MM.1S (cell line): ENCODE measurements at regions not wholly inside any gene's neighbourhood (a gene's known extent, or its start where the extent isn't known, plus 50 kb on each side); places are given as distances from the start of the nearest gene placed in this dataset.

Source experiments
- DNase-seq: peaks from one replicate; pipeline ENCODE4 v3.0.0-alpha.2; 2015
- H2AFZ ChIP-seq: fragments of 300-600 bp; sonication (generic); 2 replicates; pipeline ENCODE4 v1.6.0; 2016; ENCODE audit warnings: antibody characterized with exemption, low read length
- H3F3A ChIP-seq: fragments of 300-600 bp; sonication (generic); 2 replicates; pipeline ENCODE4 v1.6.1; 2016; ENCODE audit warnings: mild to moderate bottlenecking, antibody characterized with exemption, low read length, moderate library complexity, mixed read lengths; ENCODE audit not compliant: insufficient read depth
- H3K27ac ChIP-seq: fragments of 300-600 bp; sonication (generic); 2 replicates; pipeline ENCODE4 v1.5.1; 2016; ENCODE audit warnings: mild to moderate bottlenecking, low read length
- H3K27me3 ChIP-seq: fragments of 300-600 bp; sonication (generic); replicated peaks from 2 replicates; pipeline ENCODE4 v1.6.0; 2016; ENCODE audit warnings: low read length; ENCODE audit not compliant: insufficient read depth
- H3K36me3 ChIP-seq: fragments of 300-600 bp; sonication (generic); replicated peaks from 2 replicates; pipeline ENCODE4 v1.6.1; 2016; ENCODE audit warnings: mild to moderate bottlenecking, low read length, mixed read lengths; ENCODE audit not compliant: insufficient read depth
- H3K4me1 ChIP-seq: fragments of 300-600 bp; sonication (generic); 2 replicates; pipeline ENCODE4 v1.6.1; 2016; ENCODE audit warnings: low read length, mixed read lengths
- H3K4me2 ChIP-seq: fragments of 300-600 bp; sonication (generic); 2 replicates; pipeline ENCODE4 v1.6.0; 2016; ENCODE audit warnings: low read depth, low read length
- H3K4me3 ChIP-seq: fragments of 300-600 bp; sonication (generic); 2 replicates; pipeline ENCODE4 v1.5.1; 2016; ENCODE audit warnings: low read length, mixed read lengths
- H3K79me2 ChIP-seq: fragments of 300-600 bp; sonication (generic); 2 replicates; pipeline ENCODE4 v1.6.1; 2016; ENCODE audit warnings: mixed run types, low read length, mixed read lengths
- H3K9ac ChIP-seq: fragments of 300-600 bp; sonication (generic); 2 replicates; pipeline ENCODE4 v1.6.1; 2016; ENCODE audit warnings: low read length, mixed read lengths
- H3K9me2 ChIP-seq: fragments of 300-600 bp; sonication (generic); replicated peaks from 2 replicates; pipeline ENCODE4 v1.6.1; 2016; ENCODE audit warnings: mild to moderate bottlenecking, low read length, mixed read lengths; ENCODE audit not compliant: insufficient read depth
- H3K9me3 ChIP-seq: fragments of 300-600 bp; sonication (generic); replicated peaks from 2 replicates; pipeline ENCODE4 v1.6.1; 2016; ENCODE audit warnings: mild to moderate bottlenecking, low read length, mixed read lengths; ENCODE audit not compliant: insufficient read depth
- H4K20me1 ChIP-seq: fragments of 300-600 bp; sonication (generic); 2 replicates; pipeline ENCODE4 v1.6.1; 2016; ENCODE audit warnings: mild to moderate bottlenecking, low read length, moderate library complexity, mixed read lengths; ENCODE audit not compliant: insufficient read depth
- CTCF ChIP-seq: fragments of 300-600 bp; sonication (generic); IDR thresholded peaks from 2 replicates; pipeline ENCODE4 v1.5.1; 2016; ENCODE audit warnings: antibody characterized with exemption, low read length, mixed read lengths
- EZH2 ChIP-seq: fragments of 300-600 bp; sonication (generic); optimal IDR thresholded peaks from 2 replicates; pipeline ENCODE3; 2017; ENCODE audit warnings: low read depth, mild to moderate bottlenecking, antibody characterized with exemption, low read length, mixed read lengths
- EZH2phosphoT487 ChIP-seq: fragments of 300-600 bp; sonication (generic); IDR thresholded peaks from 2 replicates; pipeline ENCODE4 v1.6.1; 2018; ENCODE audit warnings: antibody characterized with exemption, low read length

- no peaks in the 10 kb centered on the region for H3K79me2 ChIP-seq
- H4K20me1 ChIP-seq: no peaks in the 10 kb centered on the region
- peaks cover 56% of the 10 kb centered on the region for H3K27me3 ChIP-seq
- H3K9me2 ChIP-seq: no peaks in the 10 kb centered on the region
- no peak overlapping the region for H2AFZ ChIP-seq
- no peaks in the 10 kb centered on the region for H3K4me1 ChIP-seq
- H3K4me3 ChIP-seq: no peak overlapping the region
- H3F3A ChIP-seq: no peaks in the 10 kb centered on the region
- no peak overlapping the region for H3K4me2 ChIP-seq
- no peak for TF ChIP-seq EZH2phosphoT487
- TF ChIP-seq EZH2: no peak
- TF ChIP-seq CTCF: no peak
- no peak for DNase-seq
- H3K27ac ChIP-seq: no peak overlapping the region
- no peak overlapping the region for H3K9ac ChIP-seq
- no peaks in the 10 kb centered on the region for H3K36me3 ChIP-seq
- no peaks in the 10 kb centered on the region for H3K9me3 ChIP-seq
These were observed 242.6 kb upstream of the CIBAR2 start for GRCh38 chr16:85354686-85355514.

- H3K9me3 ChIP-seq: no peaks in the 10 kb centered on the region
- TF ChIP-seq EZH2phosphoT487 (no peak), EZH2 (no peak), CTCF (no peak)
- no peaks in the 10 kb centered on the region for H3K4me1 ChIP-seq
- H3F3A ChIP-seq: no peaks in the 10 kb centered on the region
- H3K36me3 ChIP-seq: no peaks in the 10 kb centered on the region
- no peak overlapping the region for H3K27ac ChIP-seq
- H3K27me3 ChIP-seq: peaks cover 51% of the 10 kb centered on the region
- H4K20me1 ChIP-seq: no peaks in the 10 kb centered on the region
- no peak overlapping the region for H3K4me3 ChIP-seq
- H3K79me2 ChIP-seq: no peaks in the 10 kb centered on the region
- no peaks in the 10 kb centered on the region for H3K9me2 ChIP-seq
- no peak for DNase-seq
- H3K4me2 ChIP-seq: no peak overlapping the region
- H3K9ac ChIP-seq: no peak overlapping the region
- H2AFZ ChIP-seq: no peak overlapping the region
These were observed 243.2 kb upstream of the CIBAR2 start for GRCh38 chr16:85355515-85355837.

GRCh38 chr16:85356157-85356556 lies 243.9 kb upstream of the CIBAR2 start:
- H3K9me2 ChIP-seq: no peaks in the 10 kb centered on the region
- no peaks in the 10 kb centered on the region for H4K20me1 ChIP-seq
- no peaks in the 10 kb centered on the region for H3K4me1 ChIP-seq
- no peak for DNase-seq
- peaks cover 44% of the 10 kb centered on the region for H3K27me3 ChIP-seq
- TF ChIP-seq EZH2phosphoT487 (no peak), EZH2 (no peak), CTCF (no peak)
- no peak overlapping the region for H3K27ac ChIP-seq
- H3K4me2 ChIP-seq: no peak overlapping the region
- no peaks in the 10 kb centered on the region for H3K36me3 ChIP-seq
- H3F3A ChIP-seq: no peaks in the 10 kb centered on the region
- no peaks in the 10 kb centered on the region for H3K79me2 ChIP-seq
- H3K9me3 ChIP-seq: no peaks in the 10 kb centered on the region
- H2AFZ ChIP-seq: no peak overlapping the region
- H3K4me3 ChIP-seq: no peak overlapping the region
- no peak overlapping the region for H3K9ac ChIP-seq
